Cardiac fibroblast (primary cell): ENCODE measurements at regions not wholly inside any gene's neighbourhood (a gene's known extent, or its start where the extent isn't known, plus 50 kb on each side); places are given as distances from the start of the nearest gene placed in this dataset.
A peak's percentile ranks its signal among the peaks of the same experiment; 100 is the strongest.

Experiments used
- DNase-seq, 2 donors: peaks; one replicate each; pipeline versions ENCODE4 v3.0.0 to v3.0.0-alpha.2; 2010; ENCODE audit warnings: low read depth in 2 of 2
- H3K4me3 ChIP-seq, 2 donors: replicated peaks in 1 of 2; 1 replicate in 1 of 2; 2 replicates in 1 of 2; pipeline ENCODE4 v1.5.1; 2011; ENCODE audit warnings: low read depth in 2 of 2, low read length in 2 of 2, mild to moderate bottlenecking in 2 of 2, moderate library complexity in 1 of 2
- TF ChIP-seq, protein P1 (sequence below): IDR thresholded peaks from one replicate; pipeline ENCODE4 v1.5.1; 2011; ENCODE audit warnings: low read depth, mild to moderate bottlenecking, low read length, inconsistent platforms

DNA sequence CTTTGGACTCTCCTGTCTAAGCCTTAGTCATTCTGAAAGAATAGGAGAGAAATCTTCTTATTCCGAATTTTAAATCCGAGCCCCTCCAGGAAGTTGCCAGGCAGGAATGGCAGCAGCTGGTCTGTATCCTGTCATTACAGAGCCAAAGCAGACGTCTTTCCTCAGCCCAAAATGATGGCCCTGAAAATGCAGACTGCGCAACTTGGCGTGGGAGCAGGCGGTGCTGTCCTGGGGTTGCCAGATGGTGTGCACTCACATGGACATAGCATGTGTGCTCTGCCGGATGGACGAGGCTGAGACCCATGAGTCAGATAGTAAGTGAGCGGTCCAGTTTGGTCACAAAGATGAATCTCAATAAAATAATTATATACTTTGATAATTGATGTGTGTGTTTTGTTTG lies 410.4 kb downstream of the KCTD16 start:
- DNase-seq, result peak in 1 of 2 donors; percentile 19
- TF ChIP-seq, protein P1, sequence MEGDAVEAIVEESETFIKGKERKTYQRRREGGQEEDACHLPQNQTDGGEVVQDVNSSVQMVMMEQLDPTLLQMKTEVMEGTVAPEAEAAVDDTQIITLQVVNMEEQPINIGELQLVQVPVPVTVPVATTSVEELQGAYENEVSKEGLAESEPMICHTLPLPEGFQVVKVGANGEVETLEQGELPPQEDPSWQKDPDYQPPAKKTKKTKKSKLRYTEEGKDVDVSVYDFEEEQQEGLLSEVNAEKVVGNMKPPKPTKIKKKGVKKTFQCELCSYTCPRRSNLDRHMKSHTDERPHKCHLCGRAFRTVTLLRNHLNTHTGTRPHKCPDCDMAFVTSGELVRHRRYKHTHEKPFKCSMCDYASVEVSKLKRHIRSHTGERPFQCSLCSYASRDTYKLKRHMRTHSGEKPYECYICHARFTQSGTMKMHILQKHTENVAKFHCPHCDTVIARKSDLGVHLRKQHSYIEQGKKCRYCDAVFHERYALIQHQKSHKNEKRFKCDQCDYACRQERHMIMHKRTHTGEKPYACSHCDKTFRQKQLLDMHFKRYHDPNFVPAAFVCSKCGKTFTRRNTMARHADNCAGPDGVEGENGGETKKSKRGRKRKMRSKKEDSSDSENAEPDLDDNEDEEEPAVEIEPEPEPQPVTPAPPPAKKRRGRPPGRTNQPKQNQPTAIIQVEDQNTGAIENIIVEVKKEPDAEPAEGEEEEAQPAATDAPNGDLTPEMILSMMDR, result no peak
- no peak overlapping the region for H3K4me3 ChIP-seq

DNA sequence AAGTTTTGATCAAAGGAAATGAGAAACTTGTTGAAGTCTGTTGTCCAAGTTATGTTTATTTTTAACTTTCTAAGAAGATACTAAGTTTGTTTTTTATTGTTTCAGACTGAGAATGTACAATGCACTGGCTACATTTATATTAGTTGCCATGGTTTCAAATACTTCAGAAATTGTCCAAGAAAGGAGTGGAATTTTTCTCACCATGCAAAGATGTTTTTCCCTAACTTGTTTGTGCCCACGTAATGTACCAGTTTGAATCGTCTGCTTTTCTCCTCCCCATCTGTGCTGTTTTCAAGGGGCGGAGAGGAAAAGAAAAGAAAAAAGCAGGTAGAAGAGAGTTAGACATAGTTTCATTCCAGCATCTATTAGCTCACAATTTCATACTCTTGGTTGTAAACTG lies 407.0 kb downstream of the KCTD16 start:
- H3K4me3 ChIP-seq, result no peak overlapping the region
- TF ChIP-seq, protein P1, result no peak
- no peak for DNase-seq

DNA sequence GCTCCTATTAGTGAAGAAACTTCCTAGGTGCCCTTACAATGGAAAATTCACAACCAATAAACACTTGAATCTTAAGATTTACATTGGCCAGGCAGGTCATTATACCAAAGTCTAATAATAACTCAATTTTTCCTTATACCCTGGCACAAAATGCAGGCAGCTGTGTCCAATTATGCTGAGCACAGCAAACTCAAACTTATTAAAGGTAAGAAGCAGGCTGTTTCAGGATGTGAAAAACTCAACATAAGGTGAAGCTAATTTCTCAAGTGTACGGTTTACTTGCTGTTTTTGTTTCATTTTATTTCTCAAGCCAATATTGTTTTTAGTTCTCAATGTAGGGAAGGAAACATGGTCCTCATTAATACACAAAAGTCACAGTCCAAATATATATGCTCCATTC lies 405.1 kb downstream of the KCTD16 start:
- TF ChIP-seq, protein P1, result no peak
- no peak overlapping the region for H3K4me3 ChIP-seq
- no peak for DNase-seq

DNA sequence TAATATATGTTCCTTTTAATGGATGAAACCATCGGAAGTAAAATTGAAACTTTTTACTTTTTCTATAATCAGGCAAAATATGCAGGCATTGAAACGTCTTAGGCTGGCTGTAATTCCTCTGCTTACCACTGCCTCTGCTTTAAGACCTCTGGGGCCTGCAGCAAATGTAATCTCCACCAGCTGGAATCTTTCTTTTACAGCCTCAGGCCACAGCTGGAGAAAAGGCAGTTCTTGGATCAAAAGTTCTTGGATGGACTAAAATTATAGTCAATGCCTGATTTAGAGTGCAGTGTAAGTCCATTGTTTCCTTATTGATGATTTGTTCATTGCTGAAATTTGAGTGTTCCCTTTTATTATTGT lies 396.7 kb downstream of the KCTD16 start:
- DNase-seq, result no peak
- H3K4me3 ChIP-seq, result no peak overlapping the region
- TF ChIP-seq, protein P1, result no peak

DNA sequence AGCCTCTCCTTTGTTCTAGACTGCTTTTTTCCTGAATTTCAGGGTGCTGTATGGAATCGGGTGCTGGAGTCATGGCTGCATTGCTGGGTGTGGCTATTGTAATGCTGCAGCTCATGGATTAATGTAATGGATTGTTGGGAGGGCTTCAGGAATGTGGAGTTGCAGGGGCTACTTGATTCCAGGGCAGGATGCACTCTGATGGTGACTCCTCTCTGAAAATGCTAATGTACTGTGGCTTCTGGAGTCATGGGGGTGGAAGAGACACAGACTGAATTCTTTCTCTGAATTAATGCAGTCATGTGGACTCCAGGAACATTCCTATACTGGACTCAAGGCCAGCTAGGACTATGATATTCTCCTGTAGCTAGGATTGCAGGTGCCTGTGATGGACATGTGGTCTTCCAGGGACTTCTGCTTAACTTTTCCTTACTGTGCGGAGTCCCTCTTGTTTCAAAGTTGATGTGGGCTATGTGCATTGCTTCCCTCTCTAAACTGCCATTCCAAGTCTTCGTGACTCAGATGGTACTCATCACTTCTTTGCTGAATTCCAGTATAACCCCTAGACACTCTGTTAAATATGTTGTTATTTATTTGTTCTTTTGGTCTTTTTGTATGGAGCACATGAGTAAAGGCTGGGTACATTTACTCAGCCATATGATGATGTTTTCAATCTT lies 396.2 kb downstream of the KCTD16 start:
- TF ChIP-seq, protein P1, result no peak
- H3K4me3 ChIP-seq, result no peak overlapping the region
- peak in 1 of 2 donors; percentile 47 for DNase-seq

DNA sequence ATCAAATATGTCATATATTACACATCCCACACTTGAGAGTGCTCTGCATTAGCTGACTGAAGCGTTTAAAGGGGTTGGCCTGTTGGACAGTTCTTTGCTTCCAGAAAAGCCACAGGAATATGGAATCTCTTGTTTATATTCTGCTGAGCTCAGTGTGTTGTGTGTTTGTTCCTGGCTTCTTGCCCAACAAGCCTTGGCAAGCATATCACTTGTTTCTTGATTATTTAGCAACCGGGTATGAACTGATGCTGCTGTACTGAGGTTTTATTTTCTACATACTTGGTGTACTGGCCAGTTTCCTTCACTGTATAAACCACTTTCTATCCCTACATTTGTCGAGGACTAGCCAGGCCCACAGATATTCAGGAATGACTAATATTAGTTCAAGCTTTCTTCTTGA lies 378.9 kb downstream of the KCTD16 start:
- DNase-seq, result peak; percentile 43 to 62
- H3K4me3 ChIP-seq, result no peak overlapping the region
- TF ChIP-seq, protein P1, result no peak

DNA sequence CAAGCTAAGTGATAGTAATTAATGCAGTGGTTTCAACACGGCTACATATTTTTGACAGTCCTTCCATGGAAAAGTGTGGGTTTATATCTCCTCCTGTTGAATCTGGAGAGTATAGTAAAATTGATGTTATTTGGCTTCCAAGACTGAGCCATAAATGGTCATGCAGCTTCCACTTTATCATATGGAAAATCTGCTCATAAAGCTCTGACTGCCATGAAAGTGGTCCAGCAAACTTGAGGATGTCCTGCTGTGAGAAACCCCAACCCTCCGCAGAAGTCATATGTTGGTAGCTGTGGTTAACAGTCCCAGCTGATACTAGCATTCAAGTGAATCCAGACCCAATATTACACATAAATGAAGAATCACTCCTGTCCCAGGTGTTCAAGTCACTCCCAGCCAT lies 378.3 kb downstream of the KCTD16 start:
- no peak for DNase-seq
- no peak overlapping the region for H3K4me3 ChIP-seq
- TF ChIP-seq, protein P1, result no peak
